ENCODE measurements at regions not wholly inside any gene's neighbourhood (a gene's known extent, or its start where the extent isn't known, plus 50 kb on each side); places are given as distances from the start of the nearest gene placed in this dataset.
A peak's percentile ranks its signal among the peaks of the same experiment; 100 is the strongest.

GRCh38 chr6:54057058-54057457, 54.2 kb upstream of the MLIP start:
- TF ChIP-seq CTCF (IDR thresholded peaks at IDR 0.05): no peak
- no peak overlapping the region for H3K27ac ChIP-seq
- peaks cover 0 to 69% (median 0%) of the 10 kb centered on the region in 4 donors for H3K4me1 ChIP-seq

GRCh38 chr6:54058236-54058635, 53.0 kb upstream of the MLIP start:
- no peak for TF ChIP-seq CTCF (IDR thresholded peaks at IDR 0.05)

More at GRCh38 chr6:54057058-54057457, 54.2 kb upstream of the MLIP start:
- Histone ChIP-seq H3K36me3 (no peaks in the 10 kb centered on the region), H3K9me3 (no peaks in the 10 kb centered on the region), H3K27me3 (no peaks in the 10 kb centered on the region), H3K4me3 (no peak overlapping the region)
- no peak for DNase-seq
- intact Hi-C loops (cut with DNase I; ENCODE audit: low total_unique reads): no loop called here

GRCh38 chr6:54059683-54060082, 51.6 kb upstream of the MLIP start:
- H3K27me3 ChIP-seq: no peaks in the 10 kb centered on the region
- H3K27ac ChIP-seq: peak overlapping the region in 1 of 2 donors; percentile 2
- no peak for DNase-seq
- no peak for TF ChIP-seq CTCF (IDR thresholded peaks at IDR 0.05)
- peak overlapping the region; percentile 17 to 26 for H3K4me3 ChIP-seq
- intact Hi-C loops (cut with DNase I; ENCODE audit: low total_unique reads): no loop called here
- peaks cover 0 to 57% (median 2%) of the 10 kb centered on the region in 4 donors for H3K4me1 ChIP-seq
- no peaks in the 10 kb centered on the region for H3K9me3 ChIP-seq
- H3K36me3 ChIP-seq: no peaks in the 10 kb centered on the region

More at GRCh38 chr6:54058236-54058635, 53.0 kb upstream of the MLIP start:
- Histone ChIP-seq H3K27me3 (no peaks in the 10 kb centered on the region), H3K9me3 (no peaks in the 10 kb centered on the region), H3K4me3 (no peak overlapping the region), H3K36me3 (no peaks in the 10 kb centered on the region), H3K4me1 (peaks cover 0 to 69% (median under 1%) of the 10 kb centered on the region in 4 donors), H3K27ac (peak overlapping the region in 1 of 2 donors; percentile 27)
- intact Hi-C loops (cut with DNase I; ENCODE audit: low total_unique reads): no loop called here
- DNase-seq: no peak

- intact Hi-C loops (cut with DNase I; ENCODE audit: low total_unique reads): no loop called here
- Histone ChIP-seq H3K9me3 (no peaks in the 10 kb centered on the region), H3K27ac (peak overlapping the region in 1 of 2 donors; percentile 2), H3K36me3 (no peaks in the 10 kb centered on the region), H3K4me3 (no peak overlapping the region), H3K27me3 (no peaks in the 10 kb centered on the region), H3K4me1 (peaks cover 0 to 56% (median 2%) of the 10 kb centered on the region in 4 donors)
- DNase-seq: no peak
- no peak for TF ChIP-seq CTCF (IDR thresholded peaks at IDR 0.05)
Observed at GRCh38 chr6:54060286-54060685, 51.0 kb upstream of the MLIP start.

All from tibial artery (tissue), 4 donors.